GM18508 (cell line): ENCODE measurements at regions not wholly inside any gene's neighbourhood (a gene's known extent, or its start where the extent isn't known, plus 50 kb on each side); places are given as distances from the start of the nearest gene placed in this dataset.
"Not testable (repeated sequence)": the region's sequence is repeated elsewhere in the genome, so short reads cannot be mapped to it uniquely, and the experiment has no call there.

ENCODE experiments used
- ATAC-seq: cut with Tn5 transposase; IDR thresholded peaks from one replicate; pipeline ENCODE4 v1.9.1; 2021; ENCODE audit warnings: moderate number of reproducible peaks; ENCODE audit not compliant: insufficient read depth, unreplicated experiment

DNA sequence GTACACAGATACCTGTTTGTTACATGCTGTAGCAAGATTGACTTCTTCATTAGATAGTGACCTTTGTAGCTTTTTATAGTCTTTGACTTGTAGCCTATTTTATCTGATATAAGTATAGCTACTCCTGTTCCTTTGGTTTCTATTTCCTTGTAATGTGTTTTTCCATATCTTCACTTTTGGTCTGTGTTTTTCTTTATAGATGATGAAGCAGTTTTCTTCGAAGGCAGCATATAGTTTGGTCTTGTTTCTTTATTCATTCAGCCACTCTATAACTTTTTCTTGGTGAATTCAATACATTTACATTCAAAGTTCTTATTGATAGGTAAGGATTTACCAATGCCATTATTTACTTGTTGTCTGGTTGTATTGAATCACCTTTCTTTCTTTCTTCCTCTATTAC, 1357.3 kb upstream of the EYS start:
- ATAC-seq, result no peak

DNA sequence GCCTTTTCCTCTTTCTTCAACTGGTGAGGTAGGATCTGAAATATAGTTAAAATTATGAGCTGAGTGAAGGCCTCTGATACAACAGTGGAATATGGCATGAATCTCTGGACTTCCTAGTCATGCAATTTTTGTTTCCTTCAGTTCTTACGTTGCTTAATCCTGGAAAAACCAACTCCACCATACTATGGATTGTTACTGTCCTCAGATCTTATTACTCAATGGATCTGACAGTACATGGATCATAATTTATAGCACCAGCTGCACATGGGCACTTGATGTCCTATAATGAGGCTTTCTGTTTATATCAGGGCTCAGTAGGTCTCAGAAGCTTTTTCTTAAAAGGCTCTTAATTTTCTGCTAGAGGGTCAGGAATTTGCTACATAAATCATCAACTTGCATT, 1341.0 kb upstream of the EYS start:
- no peak for ATAC-seq

DNA sequence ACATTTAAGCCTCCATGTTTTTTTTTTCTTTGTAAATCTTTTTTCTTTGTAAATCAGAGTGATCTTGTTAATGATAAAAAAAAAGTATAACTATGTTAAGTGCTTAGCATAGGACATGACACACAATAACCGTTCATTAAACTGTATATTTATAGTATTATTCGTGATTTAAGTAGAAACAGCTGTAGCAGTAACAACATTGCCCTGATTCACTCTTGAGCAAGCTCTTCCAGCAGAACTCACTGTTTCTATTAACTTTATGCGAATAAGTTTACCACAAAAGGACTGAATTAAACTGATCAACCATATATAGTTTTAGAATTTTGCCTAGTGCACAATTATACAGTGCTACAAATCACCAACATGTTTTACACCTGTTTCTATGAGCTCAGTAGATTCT, 1338.0 kb upstream of the EYS start:
- ATAC-seq, result no peak

DNA sequence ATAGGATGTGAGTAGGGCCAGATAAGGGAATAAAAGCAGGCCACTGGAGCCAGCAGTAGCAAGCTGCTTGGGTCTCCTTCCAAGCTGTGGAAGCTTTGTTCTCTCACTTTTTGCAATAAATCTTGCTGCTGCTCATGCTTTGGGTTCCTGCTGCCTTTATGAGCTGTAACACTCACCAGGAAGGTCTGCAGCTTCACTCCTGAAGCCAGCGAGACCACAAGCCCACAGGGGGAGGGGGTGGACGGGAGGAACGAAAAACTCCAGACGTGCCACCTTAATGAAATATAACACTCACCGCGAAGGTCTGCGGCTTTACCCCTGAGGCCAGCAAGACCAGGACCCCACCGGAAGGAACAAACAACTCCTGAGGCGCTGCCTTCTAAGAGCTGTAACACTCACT, 1324.4 kb upstream of the EYS start:
- no peak for ATAC-seq

DNA sequence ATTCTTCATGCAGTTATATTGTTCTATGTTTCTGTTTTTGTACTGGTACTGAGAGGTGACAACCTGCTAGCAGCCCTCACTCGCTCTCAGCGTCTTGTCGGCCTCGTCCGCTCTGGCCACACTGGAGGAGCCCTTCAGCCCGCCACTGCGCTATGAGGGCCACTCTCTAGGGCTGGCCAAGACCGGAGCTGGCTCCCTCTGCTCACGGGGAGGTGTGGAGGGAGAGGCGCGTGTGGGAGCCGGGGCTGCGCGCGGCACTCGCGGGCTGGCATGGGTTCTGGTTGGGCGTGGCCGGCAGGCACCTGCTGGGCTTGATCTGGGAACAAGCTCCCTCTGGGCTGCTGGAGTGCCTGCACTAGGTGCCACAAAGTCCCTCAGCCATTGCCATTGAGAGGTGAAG, 1323.8 kb upstream of the EYS start:
- ATAC-seq, result no peak

DNA sequence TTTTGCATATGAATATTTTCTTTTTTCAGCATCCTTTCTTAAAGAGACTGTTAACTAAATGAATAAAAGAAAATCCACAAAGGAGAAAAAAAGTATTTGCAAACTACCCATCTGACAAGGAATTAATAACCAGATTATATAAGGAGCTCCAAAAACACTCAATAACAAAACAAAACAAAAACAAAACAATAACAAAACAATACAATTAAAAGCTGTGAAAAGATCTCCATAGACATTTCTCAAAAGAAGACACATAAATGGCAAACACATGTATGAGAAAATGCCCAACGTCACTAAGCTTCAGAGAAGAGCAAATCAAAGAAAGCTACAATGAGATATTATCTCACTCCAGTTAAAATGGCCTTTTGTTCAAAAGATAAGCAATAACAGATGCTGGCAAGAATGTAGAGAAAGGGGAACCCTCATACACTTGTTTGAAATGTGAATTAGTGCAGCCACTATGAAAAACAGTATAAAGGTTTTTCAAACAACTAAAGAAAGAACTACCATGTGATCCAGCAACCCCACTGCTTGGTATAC, 1310.0 kb upstream of the EYS start:
- ATAC-seq, result no peak

DNA sequence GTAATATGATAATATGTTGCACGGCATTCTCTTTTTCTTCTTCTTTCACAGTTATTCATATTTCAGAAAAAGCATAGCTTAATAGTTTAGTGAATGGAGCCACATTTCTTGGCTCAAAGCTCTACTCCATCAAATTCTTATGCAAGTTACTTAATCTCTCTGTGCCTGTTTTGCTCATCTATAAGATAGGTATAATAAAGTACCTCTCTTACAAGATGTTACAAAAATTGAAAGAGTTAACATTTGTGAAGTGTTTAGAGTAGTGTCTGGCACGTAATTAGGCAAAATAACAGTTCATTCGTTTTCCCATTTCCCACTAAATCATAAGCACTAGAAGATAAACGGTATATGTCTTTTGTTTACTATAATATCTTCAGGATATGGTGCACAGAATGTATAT, 1304.4 kb upstream of the EYS start:
- no peak for ATAC-seq

DNA sequence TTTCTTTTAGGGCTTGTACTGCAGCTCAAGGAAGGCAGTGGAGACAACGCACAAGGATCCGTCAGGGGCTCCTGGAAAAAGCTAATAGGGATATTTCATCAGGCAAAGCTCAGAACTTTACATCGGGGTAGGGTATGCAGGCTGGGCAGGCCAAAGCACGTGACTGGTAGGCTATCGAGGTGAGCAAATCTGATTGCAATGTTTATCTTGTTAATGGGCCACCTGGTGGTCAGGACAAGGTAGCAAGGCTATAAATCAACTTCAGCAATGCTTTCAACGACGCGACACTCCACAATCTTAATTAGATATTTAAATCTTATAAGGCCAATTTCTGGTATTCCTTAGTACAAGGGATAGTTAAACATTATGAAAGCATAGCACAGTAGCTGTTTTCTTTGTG, 1302.8 kb upstream of the EYS start:
- ATAC-seq, result no peak

DNA sequence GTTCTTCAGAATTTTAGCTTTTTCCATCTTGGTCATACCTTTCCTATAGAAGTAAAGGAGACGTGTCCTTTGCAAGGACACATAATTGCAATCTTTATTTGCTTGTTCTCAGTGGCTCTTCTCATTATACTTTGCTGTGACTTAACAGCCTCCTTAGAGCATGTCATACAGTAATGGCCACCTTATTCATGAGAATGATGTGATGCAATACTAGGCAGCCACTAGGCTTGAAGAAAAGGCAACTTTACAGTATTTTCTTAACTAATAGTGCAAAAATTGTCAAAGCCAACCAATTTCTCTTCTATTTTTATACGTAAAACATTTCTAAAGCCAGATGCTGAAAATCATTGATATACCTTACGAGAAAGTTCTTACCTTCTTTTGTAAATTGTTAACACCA, 1296.8 kb upstream of the EYS start:
- no peak for ATAC-seq

DNA sequence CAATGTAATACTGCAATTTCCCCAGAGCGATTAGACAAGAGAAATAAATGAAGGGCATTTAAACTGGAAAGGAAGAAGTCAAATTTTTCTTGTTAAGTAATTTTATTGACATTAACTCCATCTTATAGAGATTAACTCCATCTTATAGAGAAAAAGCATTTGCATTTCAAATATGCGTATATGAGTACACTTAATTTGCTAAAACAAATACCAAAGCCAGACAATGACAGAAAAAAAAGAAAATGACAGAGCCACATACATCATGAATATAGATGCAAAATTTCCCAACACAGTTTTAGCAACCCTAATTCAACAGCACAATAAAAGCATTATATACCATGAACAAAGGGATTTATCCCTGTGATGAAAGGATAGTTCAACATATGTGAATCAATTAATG, 1293.1 kb upstream of the EYS start:
- ATAC-seq, result no peak

DNA sequence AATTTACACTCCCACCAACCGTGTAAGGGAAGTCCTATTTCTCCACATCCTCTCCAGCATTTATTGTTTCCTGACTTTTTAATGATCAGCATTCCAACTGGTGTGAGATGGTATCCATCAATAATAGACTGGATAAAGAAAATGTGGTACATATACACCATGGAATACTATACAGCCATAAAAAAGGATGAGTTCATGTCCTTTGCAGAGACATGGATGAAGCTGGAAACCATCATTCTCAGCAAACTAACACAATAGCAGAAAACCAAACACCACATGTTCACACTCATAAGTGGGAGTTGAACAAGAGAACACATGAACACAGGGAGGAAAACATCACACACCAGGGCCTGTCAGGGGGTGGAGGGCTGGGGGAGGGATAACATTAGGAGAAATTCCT, 1290.6 kb upstream of the EYS start:
- ATAC-seq, result not testable (repeated sequence)

DNA sequence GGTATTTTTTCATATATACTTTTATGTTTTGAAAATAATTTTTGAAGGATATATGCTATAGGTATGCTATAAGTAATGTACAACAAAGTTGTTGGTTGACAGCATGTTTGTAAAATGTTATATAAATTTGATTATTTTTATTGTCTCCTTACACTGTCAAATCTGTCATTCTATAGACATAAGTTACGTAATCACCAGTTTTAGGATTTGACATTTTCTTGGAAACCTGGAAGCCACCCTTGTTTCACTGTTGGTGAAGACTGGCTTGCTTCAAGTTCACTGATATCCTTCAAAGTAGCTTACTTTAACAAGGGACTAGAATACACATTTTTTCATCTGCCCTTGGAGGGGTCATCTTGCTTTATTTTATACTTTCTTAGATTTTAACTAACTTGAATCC, 1288.6 kb upstream of the EYS start:
- no peak for ATAC-seq

DNA sequence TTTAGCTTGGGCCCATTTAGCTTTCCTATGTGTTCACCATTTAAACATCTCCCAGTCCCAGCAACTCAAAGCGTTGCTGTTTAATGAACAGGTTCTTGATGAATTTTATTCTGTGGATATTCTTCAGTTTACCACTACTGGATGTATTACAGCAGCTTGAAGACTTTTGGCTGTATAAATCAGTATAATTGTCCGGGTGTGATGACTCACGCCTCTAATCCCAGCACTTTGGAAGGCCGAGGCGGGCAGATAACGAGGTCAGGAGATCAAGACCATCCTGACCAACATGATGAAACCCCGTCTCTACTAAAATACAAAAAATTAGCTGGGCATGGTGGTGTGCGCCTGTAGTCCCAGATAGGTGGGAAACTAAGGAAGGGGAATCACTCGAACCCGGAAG, 1286.7 kb upstream of the EYS start:
- ATAC-seq, result not testable (repeated sequence)

DNA sequence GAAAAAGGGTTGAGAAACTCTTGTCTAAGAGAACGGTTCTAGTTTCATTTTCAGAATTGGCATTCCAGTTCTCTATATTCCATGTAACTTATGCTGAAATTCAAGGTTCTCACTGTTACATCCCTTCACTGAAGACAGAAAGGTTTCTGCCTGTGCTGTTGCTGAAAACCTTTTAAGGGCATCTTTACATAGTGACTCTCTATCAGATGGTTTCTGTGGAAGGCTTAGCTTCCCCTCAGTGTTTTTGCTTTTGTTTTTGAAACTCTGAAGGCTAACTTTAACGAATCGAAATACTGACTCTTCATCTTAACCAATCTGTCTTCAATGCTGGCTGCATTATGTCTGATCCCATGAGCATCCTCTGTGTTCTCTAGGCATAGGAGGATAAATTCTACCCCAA, 1286.2 kb upstream of the EYS start:
- no peak for ATAC-seq

DNA sequence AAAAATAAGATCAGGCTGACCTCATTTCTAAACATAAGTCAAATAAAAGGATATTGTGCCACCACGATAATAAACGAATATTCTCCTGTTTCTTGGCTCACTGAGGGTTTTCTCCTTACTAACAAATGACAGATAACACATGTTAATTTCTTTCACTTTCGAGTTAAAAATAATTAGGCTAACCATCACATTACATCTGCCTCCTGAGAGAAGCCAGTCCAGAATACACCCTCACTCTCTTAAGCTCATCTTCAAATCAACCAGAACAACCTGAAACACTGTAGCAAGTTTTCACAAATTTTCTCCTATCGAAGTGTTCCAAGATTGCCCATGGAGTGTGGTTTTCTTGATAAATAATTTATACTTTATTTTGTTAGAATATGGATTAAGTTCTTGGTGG, 1285.6 kb upstream of the EYS start:
- no peak for ATAC-seq

DNA sequence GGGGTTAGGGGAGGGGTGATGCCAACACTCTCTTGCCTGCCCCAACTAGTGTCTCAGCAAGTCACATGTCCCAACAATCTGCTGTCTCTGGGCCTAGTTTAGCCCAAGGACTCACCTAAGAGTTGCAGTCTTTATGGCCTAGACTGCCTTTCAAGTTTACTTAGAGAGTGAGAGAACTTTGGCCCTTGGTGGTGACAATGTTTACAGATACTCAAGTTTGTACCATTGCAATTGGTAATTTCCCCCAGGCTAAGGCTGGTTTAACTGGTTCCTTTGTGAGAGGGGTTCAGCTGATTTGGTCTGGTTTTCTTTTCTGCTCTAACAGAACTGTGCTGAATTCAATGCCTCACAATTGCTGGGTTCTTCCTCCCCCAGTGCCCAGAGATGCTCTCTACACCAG, 1279.9 kb upstream of the EYS start:
- ATAC-seq, result no peak

DNA sequence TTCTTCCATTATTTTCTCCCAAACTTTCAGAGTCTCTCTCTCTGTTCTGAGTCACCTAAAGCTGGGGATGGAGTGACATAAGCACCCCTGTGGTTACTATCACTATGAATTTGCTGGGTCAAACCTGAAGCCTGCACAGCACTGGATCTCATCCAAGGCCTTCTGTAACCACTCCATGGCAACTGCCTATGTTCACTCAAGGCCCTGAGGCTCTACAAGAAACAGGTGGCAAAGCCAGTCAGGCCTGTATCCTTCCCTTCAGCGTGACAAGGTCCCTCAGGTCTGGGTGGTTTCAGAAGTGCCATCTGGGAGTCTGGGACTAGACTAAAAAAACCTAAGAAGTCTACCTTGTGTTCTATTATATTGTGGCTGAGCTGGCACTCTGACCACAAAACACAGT, 1278.8 kb upstream of the EYS start:
- ATAC-seq, result no peak

DNA sequence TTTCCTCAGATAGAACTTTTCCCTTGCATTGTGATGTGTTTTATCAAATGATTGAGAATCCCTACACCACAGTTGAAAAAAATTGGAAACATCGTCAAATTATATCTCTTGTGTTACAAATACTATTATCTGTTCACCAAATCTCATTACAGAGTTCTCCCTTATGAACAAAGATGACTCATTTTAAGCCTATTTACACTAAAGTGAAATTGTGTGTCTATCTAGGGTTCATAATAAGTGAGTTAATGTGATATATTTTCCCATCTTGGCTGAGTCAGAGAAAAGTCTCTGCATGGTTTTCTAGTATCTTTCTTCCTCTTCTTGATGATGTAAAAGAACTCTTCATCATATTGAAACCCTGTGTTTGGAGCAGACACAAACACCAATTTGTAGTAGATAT, 1263.3 kb upstream of the EYS start:
- ATAC-seq, result no peak

DNA sequence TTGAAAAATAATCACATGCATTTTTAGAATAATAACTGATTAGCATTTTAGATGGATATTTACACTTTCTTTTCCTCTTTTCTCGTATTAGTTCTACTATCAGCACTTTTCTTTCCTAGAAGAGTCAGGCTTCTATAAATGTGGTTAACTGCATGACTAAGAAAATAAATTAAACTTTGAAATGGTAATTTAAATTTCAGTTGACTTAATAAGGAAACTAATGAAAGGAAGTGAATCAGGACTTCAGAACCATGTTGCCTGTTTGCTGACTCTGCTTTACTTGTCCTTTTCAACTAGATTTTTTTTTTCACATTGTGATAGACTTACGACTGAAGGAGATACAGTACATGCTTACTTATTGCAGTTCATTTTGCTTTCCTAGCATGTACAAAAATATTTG, 1258.2 kb upstream of the EYS start:
- no peak for ATAC-seq

DNA sequence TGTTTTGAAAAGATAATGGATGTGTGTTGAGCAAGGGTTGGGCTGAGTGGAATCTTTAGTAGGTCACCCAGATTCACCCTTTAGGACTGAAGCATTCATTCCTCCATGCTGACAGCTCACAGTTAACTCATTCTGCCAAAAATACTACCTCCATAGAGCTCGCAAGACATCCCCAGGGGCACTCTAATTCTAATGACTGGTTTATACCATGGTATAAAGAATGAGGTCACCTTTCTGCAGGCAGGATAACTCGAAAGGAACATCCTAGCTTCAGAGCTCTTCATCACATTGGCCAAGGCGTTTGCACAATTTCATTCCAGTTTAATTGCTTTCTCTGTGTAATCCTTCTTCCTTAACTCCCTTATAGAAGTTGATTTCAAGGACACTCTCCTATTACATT, 1257.2 kb upstream of the EYS start:
- no peak for ATAC-seq

DNA sequence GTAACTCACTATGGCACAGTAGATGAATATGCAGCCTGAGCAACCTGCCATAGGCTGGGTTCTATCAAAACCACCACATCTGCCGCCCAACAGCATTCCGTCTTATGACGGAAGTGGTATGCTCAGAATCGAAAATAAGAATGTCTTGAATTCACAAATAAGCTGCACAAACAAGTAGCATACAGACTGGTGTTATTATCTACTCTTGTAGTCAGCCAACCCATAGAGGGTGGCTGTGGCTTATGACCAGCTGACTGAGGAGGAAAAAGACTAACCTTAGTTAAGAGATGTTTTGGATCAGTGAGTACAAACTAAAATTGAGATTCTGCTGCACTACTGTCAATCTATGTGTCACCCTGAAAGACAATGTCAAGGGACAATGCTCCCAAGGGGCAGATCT, 1255.1 kb upstream of the EYS start:
- ATAC-seq, result no peak

DNA sequence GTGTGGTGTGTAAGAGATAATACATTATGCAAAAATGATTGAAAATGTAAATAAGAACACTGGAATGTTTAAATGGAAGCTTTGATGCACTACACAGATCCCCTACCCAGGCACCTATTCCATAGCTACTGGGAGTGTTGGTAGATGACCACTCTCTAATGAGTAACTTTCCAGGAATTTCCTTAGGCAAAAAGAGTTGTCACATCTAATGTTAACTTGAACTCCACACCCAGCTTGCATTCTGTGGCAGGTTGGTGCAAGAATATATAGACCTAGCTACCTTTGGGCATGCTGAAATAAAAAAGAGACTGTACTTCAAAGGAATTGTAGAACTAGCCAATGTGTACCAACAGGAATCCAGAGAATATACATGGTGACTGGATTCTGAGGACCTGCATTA, 1254.2 kb upstream of the EYS start:
- ATAC-seq, result no peak

DNA sequence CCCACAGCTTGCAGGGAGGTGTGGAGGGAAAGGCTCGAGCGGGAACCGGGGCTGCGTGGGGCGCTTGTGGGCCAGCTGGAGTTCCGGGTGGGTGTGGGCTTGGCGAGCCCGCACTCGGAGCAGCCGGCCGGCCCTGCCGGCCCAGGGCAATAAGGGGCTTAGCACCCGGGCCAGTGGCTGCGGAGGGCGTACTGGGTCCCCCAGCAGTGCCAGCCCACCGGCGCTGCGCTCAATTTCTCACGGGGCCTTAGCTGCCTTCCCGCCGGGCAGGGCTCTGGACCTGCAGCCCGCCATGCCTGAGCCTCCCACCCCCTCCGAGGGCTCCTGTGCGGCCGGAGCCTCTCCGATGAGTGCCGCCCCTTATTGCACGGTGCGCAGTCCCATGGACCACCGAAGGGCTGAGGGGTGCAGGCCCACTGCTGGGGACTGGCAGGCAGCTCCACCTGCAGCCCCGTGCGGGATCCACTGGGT, 1242.2 kb upstream of the EYS start:
- no peak for ATAC-seq
